Left renal cortex interstitium (tissue), 4 donors: ENCODE measurements at regions not wholly inside any gene's neighbourhood (a gene's known extent, or its start where the extent isn't known, plus 50 kb on each side); places are given as distances from the start of the nearest gene placed in this dataset.

Source experiments
- DNase-seq, 4 donors: peaks; one replicate each; pipeline ENCODE4 v3.0.0-alpha.2; 2013; ENCODE audit warnings: low read depth in 4 of 4, low spot score in 2 of 4, missing footprints in 1 of 4

DNA sequence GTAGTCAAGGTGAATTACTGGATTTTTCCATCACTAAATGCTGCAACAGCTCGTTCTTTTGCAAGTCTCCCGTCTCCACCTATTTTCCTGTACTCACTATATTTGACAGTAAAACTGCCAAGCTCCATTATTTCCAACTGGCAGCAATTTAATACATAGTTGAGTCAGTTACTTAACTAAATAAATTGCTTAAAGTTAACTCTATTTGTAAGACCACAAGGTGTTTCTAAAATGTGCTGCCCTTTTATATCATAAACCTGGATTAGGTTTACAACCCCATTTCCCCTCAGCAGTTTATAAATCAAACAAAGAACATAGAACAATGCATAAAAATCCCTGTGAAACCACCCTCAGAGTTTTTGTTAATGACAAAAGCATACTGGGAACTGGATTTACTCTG lies 211.4 kb upstream of the DPH6 start:
- no peak for DNase-seq

DNA sequence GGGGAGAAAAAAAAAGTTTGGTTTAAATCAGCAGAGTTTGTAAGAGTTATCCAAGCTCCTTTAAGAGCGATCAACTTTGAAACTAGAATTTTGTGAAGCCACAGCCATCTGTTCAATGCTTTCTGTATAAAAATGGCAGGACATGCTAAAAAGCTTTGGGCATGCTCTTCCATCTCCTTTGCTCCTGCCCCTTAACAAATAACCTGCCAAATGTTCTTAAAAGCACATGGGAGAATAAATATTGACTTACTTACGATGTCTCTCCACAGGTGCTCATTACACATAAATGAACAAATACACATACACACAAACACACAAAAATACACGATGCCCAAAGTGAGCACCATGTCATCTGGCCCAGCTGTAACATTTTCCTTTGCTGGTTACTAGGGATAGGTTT lies 211.8 kb upstream of the DPH6 start:
- DNase-seq: no peak

DNA sequence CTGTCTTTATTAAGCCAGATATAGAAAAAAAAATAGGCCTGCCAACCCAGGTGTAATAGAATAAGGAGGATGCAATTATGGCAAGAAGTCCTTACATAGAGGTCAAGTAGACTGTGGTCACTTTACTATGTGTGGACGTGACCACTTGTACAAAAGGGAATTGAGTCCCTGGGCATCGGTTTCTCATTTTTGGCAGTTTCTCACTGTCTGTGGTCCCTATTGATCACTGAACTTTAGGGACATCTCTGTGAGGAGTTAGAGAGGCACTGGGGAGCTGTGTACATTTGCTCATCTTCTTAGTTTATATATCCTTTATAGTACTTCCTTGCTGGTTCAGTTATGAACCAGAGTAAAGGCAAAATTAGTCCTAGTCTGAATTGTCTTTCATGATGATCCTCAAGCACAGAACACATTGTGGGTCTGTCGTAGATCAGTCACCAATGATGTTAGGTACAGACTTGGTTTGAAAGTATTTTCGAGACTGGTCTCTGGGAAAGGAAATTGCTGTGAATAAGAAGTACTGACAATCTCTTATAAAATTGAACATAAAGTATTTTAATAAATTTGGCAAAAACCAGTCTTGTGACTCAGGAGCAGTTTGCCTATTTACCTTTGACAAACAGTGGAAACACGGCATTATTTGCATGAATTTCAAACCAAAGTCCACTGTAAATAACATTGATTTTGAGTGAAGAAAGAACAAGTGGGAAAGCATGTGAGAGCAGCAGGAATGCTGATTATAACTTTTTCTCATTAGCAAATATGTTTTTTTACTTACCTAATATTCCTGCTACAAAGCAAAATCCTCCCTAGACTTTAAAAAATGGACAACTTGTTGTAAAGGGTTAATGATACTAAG lies 218.9 kb upstream of the DPH6 start:
- no peak for DNase-seq

DNA sequence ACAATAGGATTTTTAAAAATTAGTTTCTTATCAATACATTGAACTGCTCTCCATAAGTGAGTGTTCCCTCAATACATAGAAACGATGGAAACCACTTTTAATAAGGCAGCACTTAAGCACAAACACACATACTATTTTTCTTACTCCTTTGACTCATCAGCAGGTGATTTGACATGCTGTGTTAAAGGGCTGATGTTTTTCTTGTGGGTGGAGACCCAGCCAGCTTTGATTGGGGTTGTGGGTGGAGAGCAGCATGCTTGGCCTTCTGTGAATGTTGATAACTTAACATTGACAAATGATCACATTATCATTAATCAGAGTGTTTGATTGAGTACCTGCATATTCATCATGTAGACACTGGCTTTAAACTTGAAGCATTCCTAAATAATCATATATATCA lies 223.0 kb upstream of the DPH6 start:
- no peak for DNase-seq

DNA sequence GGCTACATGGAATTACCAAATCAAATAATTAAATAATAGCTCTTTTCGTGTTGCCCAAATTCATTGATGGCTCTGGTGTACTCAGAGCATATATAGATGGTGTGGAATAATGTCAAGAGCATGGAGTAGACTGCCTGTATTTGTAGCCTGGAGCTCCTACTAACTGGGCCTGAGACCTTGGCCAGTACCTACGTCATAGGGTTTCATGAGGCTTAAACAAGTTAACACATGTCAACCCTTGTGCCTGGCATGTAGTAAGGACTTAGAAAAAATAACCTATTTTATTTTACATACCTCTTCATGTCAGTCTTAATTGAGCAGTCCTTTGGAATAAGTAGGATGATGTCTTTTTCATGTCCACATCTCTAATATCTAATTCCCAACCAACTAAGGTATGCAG lies 223.7 kb upstream of the DPH6 start:
- no peak for DNase-seq

DNA sequence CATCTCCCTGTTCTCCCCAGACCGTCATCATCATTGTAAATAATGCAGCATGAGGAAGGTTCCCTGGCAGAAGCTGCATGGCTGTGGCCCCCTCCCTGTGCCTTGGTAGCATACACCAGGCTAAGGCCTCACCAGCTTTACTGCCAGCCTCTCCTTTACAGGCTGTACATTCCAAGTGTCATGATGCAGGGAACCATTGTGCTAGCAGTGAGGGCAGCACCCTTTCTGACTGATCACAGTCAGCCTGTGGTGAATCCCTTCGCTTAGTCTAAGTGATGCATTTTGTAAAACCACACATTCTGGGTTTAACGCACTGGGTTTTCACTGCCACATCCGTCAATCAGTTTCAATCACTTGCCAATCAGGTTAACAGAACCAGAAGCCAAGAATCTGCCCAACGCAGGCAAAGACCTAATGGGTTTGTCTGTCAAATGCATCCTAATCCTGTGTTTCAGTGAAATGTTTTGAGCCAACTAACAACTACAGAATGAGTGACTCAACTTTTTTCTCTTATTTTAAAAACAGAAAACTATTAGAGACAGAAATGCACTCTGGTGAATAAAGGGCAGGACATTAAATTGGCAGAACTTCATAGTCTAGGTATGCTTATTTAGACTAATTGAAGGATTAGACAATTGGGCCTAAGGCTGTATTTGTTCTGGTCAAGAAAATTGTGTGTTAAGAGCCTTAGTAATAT lies 225.9 kb upstream of the DPH6 start:
- no peak for DNase-seq

DNA sequence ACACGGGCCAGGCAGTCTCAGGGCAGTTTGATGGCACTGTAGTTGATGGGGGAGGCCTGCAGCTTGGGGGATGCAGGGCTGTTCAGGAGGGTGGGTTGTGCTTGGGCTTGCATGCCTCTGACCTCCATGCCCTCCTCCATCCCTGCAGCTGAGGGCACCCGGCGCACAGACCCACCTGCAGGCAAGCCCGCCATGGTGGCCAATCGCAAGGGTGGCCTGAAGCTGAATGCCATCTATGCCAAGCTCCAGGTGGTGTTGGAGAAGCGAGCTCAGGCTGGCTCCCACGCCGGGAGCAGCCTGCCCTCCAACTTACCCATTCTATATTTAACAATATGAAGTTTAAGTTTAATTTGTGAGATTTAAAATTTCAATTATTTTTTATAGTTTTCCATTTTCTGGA lies 228.7 kb upstream of the DPH6 start:
- DNase-seq: no peak

DNA sequence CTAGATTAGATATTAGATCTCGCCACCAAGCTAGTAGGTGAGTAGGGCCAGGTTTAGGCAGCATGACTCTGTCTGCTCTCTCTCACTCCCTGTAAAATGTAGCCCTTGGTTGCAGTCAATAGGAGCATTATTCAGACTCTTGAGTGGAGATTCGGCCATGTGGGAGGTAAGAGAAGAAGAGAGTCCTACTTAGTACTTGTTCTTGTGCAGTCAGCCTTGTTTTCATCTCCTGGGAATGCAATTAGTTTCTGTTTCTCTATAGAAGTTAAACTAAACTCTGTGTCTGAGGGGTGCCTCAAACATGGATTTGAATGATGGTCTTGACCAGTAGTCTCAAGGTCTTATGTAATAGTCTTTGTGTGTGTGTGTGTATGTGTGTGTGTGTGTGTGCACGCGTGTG lies 229.5 kb upstream of the DPH6 start:
- DNase-seq: no peak

DNA sequence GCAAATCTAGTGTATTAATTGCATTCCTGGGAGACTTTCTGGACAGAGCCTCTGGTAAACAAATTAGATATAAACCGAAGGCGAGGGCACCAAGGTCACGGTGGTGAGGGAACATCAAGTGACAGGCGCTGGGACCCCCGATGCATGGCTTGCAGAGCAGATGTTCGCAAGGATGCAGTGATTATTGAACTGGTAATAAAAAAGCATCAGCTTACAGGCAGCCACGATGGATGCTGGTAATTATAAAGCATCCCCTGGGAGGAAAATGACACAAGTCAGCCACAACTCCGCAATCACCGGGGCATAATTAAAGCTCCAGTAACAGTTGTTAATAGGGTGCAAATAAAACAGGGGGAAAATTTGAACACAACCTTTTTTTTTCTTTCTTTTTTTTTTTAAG lies 231.1 kb upstream of the DPH6 start:
- no peak for DNase-seq

DNA sequence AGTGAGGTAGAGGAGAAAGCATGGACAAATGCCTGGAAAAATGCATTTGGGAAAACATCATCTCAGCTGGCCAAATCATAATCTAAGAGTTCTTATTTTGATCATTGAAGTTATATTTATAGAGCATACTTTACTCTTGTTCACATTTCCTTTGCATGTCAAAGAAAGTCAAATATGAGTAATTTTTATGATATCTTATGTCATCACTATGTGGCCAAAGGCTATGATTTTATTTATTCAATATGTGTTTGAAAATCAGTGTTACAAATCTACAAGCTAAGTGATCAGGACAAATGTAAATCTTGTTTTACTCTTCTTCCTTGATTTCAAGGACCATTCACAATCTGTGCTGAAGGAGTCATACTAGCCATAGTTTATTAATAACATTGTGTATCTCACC lies 237.2 kb upstream of the DPH6 start:
- no peak for DNase-seq

DNA sequence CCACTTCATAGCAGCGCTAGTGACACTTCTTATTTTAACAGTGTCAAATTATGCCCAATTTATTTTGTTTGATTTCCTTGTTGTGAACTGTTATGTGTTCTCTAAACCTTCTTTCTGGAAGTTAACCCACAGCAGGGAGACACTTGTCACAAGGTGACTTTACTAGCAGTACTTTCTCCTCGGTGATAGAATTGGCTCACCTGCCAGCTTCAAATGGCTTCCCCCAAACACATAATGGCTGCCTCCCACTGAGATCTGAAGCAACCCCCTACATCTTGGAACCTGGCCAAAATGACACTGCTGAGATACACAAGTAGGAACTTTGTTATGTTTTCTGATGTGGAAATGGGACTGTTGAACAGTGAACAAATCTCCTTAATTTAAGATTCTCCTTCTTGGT lies 238.8 kb upstream of the DPH6 start:
- DNase-seq: no peak

DNA sequence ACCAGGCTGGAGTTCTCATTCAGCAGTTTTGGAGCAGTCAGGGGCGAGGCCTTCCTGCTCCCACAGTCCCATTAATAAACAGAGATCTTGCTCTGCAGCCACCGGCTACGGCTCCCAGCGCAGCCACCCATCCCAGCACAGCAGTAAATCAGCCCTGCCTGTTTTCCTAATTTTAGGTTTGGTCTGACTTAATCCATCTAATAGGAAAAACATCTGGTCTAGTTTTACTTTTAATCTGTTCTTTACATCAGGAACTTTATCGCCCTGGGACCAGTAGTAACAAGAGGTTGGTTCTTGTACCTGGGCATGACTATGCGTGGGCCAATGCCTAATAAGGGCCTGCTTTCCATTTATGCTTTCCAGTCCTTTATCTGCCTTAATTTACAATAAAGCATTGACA lies 264.0 kb upstream of the DPH6 start:
- DNase-seq: no peak

DNA sequence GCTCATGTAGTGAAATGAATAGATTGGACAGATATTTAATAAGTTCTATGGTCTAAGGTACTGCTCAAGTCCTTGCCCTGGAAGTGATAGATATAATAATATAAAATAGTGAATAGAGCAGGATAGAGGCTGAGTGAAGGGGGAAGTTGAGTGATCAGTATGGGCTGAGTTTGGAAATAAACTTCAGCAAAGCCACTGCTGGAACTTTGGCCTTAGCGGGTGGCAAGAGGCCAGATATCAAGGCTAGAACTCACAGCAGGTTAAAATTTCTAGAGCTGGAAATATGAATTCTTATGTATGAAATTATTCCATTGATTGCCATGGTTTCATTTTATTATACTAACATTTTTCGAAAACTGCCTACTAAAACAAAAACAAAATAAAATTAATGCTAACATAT lies 267.6 kb upstream of the DPH6 start:
- no peak for DNase-seq

DNA sequence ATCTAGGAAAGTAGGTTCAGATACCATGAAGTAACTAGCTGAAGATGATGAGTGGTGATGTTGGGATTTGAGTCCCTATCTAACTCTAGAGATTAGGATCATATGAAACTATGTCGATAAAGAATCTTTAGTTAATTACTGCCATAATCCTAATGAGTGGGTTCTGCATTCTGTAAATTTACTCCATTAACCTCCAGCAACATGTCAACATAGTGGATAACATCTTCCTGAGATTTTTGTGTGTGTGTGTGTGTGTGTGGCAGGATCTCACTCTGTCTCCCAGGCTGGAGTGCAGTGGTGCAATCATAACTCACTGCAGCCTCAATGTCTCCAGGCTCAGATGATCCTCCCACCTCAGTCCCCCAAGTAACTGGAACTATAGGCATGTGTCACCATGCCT lies 272.9 kb upstream of the DPH6 start:
- DNase-seq: no peak

DNA sequence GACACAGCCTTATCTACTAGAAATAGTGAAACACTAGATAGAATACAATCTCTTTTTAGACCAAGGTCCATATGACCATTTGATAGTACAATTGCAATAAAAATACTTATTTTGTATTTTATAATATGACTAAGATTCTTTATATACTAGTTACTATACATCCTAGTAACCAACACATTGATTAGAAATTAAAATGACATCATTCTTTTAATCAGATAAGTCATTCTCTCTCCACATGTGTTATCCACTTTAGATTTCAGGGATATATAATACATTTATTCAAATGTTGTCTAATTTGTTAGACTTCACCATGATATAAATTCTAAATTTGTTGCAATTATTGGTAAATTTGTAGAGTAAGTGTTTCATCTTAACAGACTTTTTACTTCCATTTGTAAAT lies 276.2 kb upstream of the DPH6 start:
- DNase-seq: no peak

DNA sequence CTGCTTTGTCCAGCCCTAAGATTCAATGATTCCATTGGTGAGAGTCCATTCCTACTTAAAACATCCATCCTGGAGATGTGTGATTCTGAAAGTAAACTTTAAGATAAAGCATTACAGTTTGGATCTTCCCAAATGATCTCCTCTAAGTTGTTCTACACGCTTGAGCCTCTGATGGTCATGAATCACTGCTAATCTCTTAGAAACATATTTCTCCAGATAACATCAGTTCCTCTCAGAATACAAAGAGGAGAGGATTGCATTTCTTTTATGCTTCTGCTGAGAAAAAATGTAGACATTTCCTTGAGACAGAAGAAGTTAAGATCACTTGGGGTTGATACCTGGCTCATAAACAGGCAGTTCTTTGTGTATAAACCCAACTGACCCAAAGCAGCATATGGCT lies 281.2 kb upstream of the DPH6 start:
- DNase-seq: no peak

DNA sequence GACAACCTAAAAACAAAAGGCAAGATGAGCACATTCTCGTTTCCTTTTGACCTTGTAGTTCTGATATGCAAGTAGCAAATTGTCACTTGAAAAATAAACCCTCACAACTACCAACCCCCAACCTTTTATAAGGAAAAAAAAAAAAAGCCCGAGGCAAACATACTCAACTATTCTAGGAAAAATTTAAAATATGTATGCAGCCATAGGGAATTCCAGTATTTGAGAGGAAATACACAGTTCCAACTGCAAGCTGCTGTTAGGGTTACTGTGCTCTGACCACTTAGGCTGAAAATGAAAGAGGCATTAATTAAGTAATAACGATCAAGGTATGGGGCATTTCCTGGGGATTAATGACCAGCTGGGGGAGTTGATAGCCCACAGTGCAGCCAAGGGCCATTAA lies 281.9 kb upstream of the DPH6 start:
- DNase-seq: no peak

DNA sequence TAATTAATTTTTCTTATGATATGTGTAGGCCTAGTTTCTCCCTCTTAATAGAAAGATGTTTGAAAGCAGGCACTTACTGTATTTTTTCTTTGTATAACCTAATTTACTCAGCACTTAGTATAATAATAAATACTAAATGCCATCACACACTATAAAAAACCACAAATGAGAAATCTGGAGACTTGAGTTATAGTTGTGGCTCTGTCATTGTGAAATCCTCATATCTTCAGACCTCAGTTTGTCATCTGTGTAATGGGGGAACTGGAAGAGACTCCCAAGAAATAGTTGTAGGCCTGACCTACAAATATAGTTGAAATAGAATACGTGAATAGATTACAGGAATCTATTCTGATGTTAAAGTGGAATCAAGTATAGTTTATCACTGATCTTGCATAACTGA lies 287.6 kb upstream of the DPH6 start:
- no peak for DNase-seq

DNA sequence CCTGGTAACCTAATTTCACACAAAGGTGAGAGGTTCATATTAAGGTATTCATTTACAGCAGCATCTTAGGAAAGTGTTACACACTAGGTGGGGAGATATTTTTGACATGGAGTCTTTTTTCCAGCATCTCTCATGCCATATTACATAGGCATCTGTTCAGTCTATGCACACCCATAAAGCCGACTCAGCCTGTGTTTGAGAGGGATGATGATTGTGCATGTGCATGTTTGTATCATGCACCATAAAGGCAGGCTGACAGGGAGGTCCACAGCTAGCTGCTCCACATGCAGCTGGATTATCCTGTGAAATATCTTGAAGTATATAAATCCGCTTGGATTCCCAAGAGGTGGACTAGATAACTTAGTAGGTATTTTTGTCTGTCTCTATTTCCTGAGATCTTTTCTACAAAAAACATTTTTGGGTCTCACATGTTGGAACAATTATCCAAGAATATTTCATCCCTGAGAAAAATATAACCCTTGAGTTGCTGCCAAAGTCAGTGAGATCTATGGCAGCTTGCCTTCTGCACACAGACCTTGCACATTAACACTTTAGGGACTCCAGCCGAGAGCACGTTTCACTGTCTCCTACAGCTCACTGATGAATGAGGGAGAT lies 288.4 kb upstream of the DPH6 start:
- DNase-seq: no peak

DNA sequence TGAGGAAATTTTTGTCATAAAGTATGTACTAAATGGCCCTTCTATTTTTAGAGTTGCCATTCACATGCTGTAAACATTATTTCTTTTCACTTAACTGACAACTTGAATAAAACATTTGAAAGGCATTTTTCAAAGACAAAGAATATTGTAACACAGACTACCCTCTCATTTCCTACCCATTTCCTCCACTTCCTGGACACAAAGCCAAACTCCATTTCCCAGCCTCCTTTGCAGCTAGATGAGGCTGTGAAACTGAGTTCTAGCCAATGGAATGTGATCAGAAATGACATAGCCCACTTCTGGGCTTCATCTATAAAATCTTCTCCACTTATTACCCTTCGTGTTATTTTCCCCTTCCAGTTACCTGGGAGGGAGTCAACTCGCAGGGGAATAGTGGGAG lies 288.9 kb upstream of the DPH6 start:
- DNase-seq: no peak

DNA sequence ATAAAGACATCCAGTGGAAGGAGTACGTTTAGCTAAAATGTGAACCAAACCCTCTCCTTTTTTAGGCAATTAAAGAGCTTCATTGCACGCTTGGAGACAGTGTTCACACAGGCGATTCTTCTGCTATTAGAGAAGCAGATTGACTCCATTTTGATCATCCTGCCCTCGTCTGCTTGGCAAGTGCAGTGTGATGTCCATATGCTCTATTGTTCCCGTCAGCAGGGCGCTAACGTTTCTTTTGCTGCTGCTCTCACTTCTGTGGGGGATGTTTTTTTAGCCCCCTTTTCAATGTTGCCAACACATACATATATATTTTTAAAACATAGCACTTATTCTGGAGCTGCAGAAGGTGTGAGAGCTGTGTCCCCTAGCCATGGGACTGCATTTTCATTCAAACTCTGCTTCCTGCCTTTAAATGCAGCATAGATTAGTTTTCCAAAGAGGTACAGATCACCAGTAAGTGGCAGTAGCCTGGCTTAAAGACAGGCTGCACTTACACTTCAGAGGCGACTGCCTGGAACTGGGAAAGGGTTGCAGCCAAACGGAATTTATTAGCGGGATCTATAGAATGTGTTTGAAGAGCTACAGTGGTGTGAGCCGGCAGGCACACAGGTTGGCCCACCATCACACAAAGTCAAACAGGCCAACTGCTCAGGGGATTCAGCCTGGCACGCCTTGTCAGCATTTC lies 292.6 kb upstream of the DPH6 start:
- DNase-seq: no peak
